ENCODE measurements at regions not wholly inside any gene's neighbourhood (a gene's known extent, or its start where the extent isn't known, plus 50 kb on each side); places are given as distances from the start of the nearest gene placed in this dataset.

DNA sequence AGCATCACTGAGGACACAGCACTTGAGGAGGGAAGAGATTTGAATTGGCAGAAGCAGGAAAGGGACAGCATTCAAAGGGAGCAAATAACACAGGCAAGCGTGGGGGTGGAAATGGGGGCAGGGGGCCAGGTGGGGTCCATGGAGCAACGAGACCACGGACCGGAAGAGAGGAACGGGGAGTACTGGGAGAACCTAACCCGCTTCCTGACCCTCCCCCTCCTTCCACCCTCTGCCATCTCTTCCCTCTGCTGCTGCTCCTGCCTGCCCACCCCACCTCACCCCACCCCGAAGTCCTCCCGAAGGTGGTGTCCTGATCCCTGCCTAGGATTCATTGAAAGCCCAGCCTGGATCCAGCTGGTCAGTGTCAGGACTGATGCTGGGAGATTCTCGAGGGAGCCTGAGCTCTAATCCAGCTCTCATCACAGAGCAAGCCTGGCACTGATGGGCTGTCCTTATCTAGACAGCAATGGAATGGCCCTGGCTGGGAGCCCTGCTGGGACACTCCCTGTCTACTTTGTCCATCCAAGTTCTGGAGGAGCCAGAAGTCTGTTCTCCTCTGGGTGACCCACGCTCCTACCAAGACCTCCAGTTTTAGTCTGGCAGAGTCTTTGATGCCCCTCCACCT, 105.0 kb downstream of the TRIM29 start:
- no peak for DNase-seq

DNA sequence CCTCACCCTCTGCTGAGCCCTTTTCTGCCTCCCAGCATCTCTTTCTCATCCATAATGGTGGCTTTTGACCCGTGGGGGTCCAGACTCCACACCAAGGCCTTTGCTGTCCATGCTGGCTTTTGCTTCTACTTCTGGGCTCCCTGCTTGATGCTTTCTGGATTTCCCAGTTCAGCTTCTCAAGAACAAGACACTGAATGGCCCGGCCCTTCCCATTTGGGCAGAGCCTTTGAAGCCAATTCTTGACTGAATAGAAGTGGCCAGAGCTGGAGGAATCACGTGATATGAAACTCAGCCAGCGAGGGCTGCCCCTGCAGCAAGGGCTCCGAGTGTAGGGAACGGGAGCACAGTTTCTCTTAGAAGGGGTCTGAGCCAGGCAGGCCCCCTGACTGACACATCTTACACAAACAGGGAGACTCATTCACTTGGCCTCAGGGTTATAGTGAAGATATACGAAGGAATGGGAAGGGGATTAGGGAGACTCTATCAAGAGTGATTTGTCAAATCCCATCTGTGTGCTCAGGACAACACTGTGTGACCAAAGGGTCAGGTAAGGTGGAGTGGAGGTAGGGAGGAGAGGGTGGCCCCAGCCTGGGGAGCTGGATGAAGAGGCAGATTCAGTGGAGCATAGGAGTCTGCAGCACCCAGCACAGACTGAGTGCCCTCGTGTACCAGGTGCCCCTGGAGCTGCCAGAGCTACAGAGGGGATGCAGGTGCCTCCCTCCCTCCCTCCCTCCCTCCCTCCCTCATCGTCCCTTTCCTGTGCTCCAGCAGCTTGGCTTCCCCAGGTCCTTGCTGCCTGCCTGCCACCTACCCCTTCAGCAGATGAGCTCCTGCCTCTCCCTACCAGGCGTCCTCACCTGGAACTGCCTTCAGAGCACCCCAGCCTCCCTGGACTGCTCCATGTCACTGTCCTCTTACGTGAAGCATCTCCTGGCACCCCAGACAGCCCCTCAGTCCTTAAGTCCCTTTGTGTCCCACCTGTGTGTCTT, 106.0 kb downstream of the TRIM29 start:
- DNase-seq: no peak

DNA sequence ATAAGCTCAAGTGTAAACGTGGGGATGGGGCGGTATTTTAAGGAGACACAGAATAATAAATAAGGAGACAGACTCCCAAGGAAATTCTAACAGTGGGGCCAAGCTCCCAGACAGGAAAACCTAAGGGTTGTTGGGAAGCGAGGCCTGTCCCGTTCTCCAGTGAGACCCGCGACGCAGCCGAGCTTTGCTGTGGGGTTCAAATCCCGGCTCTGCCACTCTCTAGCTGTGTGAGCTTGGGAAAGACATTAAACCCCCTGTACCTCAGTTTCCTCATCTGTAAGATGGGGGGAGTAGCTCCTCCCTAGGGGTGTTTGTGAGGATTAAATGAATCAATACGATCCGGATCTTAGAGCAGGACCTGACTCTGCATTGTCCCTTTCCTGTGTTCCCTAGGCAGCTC, 106.8 kb downstream of the TRIM29 start:
- no peak for DNase-seq

- no peak for DNase-seq
Measured at GRCh38 chr11:120030411-120030810, 107.5 kb downstream of the TRIM29 start.

GRCh38 chr11:120029321-120029720, 108.6 kb downstream of the TRIM29 start:
- no peak for DNase-seq

GRCh38 chr11:120028897-120029258, 109.0 kb downstream of the TRIM29 start:
- no peak for DNase-seq

DNA sequence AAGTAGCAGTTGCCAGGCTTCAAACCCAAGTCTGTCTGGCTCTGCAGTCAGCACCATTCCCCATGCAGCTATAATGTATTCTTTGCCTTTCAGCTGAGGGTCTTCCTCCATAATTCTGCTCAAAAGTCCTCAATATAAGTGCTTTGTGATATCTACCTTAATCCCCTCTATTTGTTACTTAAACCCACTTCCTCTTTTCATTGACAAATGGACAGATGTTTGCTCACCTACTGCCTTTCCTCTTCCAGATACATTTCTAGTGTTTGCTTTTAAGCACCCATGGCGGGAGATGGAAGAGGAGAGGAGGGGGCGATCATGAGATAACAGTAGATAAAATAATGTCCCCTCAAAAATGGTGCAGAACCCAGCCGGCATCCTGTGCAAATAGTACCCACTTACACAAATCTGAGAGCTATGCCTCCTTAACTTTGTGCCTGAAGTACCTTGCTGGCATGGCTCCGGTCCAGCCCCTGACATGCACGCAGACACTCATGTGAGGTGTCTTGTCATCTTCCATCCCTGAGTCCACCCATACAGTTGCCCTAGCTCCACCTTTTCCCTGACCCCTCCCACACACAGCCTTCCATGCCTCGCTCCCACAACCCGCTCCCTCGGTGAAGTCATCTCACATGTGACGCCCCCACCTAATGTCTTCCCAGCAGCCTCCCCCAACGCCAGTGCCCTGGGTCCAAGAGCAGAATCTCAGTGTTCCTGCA, 109.6 kb downstream of the TRIM29 start:
- DNase-seq: no peak

DNA sequence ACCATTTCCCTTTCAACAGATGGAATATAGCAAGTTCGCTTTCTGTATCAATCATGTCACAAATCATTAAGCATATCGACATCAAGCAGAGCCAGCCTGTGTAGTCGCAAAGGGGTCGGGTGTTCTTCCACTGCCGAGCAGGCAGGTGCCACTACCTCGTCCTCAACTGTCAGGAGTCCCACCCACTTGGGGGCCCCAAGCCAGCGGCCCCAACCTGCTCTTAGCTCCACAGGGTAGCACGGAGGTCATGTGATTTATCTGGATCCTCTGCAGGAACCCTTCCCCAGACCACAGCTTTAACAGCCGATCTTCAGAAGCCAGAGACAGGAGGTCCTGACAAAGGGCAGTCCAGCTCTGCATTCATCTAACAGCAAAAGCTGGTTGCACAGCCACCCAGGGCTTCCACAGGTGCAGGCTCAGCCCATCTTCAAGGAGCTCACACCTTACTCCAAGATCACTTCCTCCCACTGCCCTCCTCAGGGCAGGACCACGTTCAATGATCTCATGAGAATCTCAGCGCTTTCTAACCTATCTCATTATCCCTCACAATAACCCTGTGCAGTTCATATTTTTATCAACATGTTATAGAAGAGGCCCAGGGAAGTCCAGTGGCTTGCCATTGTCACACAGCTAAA, 110.2 kb downstream of the TRIM29 start:
- DNase-seq: no peak

DNA sequence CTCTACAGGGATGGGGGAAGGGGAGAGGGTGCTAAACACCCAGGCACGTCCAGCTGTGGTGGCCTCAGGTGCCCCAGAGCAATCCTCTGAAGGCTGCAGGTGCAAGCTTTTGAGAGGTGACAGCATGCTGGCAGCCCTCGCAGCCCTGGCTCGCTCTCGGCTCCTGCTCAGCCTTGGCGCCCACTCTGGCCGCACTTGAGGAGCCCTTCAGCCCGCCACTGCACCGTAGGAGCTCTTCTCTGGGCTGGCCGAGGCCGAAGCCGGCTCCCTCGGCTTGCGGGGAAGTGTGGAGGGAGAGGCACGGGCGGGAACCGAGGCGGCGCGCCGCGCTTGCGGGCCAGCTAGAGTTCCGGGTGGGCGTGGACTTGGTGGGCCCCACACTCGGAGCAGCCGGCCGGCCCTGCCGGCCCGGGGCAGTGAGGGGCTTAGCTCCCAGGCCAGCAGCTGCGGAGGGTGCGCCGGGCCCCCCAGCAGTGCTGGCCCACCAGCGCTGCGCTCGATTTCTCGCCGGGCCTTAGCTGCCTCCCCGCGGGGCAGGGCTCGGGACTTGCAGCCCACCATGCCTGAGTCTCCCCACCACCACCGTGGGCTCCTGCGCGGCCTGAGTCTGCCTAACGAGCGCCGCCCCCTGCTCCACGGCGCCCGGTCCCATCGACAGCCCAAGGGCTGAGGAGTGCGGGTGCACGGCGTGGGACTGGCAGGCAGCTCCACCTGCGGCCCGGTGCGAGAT, 112.1 kb downstream of the TRIM29 start:
- no peak for DNase-seq

DNA sequence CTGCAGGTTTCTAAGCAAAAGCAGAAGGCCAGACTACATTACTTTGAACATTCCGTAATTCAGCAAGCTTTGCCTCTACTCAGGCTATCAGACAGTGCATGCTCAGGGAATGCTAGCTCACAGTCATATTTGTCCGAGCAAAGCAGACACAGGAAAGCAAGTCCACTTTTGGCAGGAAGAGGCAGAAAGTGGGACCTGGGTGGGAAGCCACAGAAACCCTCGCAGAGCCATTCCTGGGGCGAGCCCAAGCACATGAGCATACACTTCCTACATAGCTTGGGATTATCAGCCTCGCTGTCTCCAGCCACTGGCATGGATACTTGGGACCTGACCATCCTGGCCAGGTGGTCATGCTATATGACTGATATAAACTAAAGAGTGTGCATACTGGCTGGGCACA, 113.3 kb downstream of the TRIM29 start:
- DNase-seq: no peak

GRCh38 chr11:120024046-120024445, 113.9 kb downstream of the TRIM29 start:
- DNase-seq: no peak

- DNase-seq: no peak
Measured at GRCh38 chr11:120023551-120023950, 114.4 kb downstream of the TRIM29 start.

- DNase-seq: no peak
Measured at GRCh38 chr11:120023120-120023519, 114.8 kb downstream of the TRIM29 start.

GRCh38 chr11:120022617-120023016, 115.3 kb downstream of the TRIM29 start:
- no peak for DNase-seq

DNA sequence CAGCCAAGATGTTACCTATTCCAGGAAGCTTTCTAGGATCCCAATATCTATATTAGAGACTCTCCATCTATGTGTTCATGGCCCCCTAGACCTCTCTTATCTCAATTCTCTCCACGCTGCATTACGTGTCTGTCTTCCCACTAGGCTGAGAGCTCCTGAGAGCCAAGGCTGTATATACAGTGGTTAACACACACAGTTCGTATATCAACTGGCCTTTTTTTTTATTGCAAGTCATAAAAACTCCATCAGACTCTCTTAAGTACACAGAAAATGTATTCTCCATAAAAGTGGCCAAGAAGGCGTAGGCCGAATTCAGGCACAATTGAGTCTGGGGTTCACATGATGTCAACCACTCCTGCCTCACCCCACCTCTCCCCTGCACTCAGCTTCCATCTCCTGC, 115.9 kb downstream of the TRIM29 start:
- DNase-seq: no peak

GRCh38 chr11:120021391-120021953, 116.4 kb downstream of the TRIM29 start:
- DNase-seq: no peak

DNA sequence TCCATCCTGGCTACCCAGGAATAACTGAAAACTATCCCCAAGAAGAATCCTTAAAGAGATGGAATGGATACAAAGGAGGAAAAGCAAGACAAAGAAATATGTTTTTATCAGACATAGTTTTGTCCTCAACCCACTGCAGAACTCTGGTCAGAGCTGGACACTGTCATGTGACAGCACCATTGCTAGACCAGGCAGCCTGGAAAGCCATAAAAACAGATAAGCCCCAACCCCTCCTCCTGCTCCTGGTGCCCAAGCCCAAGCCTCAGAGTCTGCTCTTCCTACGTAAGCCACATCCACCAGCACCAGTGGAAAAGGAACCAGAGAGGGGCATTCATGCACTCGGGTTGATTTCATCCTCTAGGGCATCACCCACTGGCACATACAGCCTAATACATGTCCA, 116.9 kb downstream of the TRIM29 start:
- no peak for DNase-seq

GRCh38 chr11:120020486-120020885, 117.4 kb downstream of the TRIM29 start:
- no peak for DNase-seq

GRCh38 chr11:120019191-120019590, 118.7 kb downstream of the TRIM29 start:
- no peak for DNase-seq

GRCh38 chr11:120017582-120018150, 120.2 kb downstream of the TRIM29 start:
- no peak for DNase-seq
